Activated T-cell treated with anti-CD3 and anti-CD28 coated beads, Interleukin-2, amount 50 U/mL, for 72 hours (primary cell): ENCODE measurements at regions not wholly inside any gene's neighbourhood (a gene's known extent, or its start where the extent isn't known, plus 50 kb on each side); places are given as distances from the start of the nearest gene placed in this dataset.
"Not testable (repeated sequence)": the region's sequence is repeated elsewhere in the genome, so short reads cannot be mapped to it uniquely, and the experiment has no call there.

Experiments used
- ATAC-seq, 2 donors: fragments of 150-1000 bp; cut with Tn5 transposase; replicated peaks in 1 of 2; 2 replicates each; pipeline ENCODE4 v1.10.0; 2021; ENCODE audit warnings: moderate library complexity in 2 of 2, mild to moderate bottlenecking in 1 of 2
- DNase-seq, 2 donors: peaks; one replicate each; pipeline ENCODE4 v3.0.0; 2021 to 2022; ENCODE audit warnings: mixed read lengths in 1 of 2
- H3K27ac Mint-ChIP-seq: one replicate; pipeline ENCODE4 v1.8.0; 2022; ENCODE audit warnings: mild to moderate bottlenecking, moderate library complexity, mixed read lengths
- H3K27me3 Mint-ChIP-seq: one replicate; pipeline ENCODE4 v1.8.0; 2022; ENCODE audit warnings: low read depth, mixed read lengths
- H3K36me3 Mint-ChIP-seq, 2 donors: one replicate each; pipeline ENCODE4 v1.8.0; 2022; ENCODE audit warnings: mixed read lengths in 2 of 2, mild to moderate bottlenecking in 1 of 2; ENCODE audit not compliant: insufficient read depth in 2 of 2
- H3K4me1 Mint-ChIP-seq: one replicate; pipeline ENCODE4 v1.8.0; 2022; ENCODE audit warnings: low read depth, mixed read lengths
- H3K4me3 Mint-ChIP-seq, 2 donors: one replicate each; pipeline ENCODE4 v1.8.0; 2022; ENCODE audit warnings: mild to moderate bottlenecking in 2 of 2, mixed read lengths in 2 of 2, moderate library complexity in 2 of 2
- H3K9me3 Mint-ChIP-seq, 2 donors: one replicate each; pipeline ENCODE4 v1.8.0; 2022; ENCODE audit warnings: mixed read lengths in 2 of 2

GRCh38 chr2:173571887-173572680 is 217.4 kb downstream of the CDCA7 start:
- H3K9me3 Mint-ChIP-seq: peaks cover 6% of the 10 kb centered on the region in 2 donors

GRCh38 chr2:173572848-173573247 is 218.2 kb downstream of the CDCA7 start:
- no peak for ATAC-seq
- Mint-ChIP-seq H3K27ac (no peak overlapping the region), H3K4me1 (peaks cover 12% of the 10 kb centered on the region), H3K9me3 (peaks cover 6% of the 10 kb centered on the region in 2 donors), H3K27me3 (peaks cover 33% of the 10 kb centered on the region), H3K36me3 (peaks cover 0 to 3% of the 10 kb centered on the region in 2 donors), H3K4me3 (no peak overlapping the region)
- no peak for DNase-seq

More at GRCh38 chr2:173571887-173572680, 217.4 kb downstream of the CDCA7 start:
- peaks cover 12% of the 10 kb centered on the region for H3K4me1 Mint-ChIP-seq
- H3K4me3 Mint-ChIP-seq: no peak overlapping the region
- DNase-seq (no peak), ATAC-seq (no peak)
- no peak overlapping the region for H3K27ac Mint-ChIP-seq
- H3K36me3 Mint-ChIP-seq: peaks cover 0 to 3% of the 10 kb centered on the region in 2 donors
- peaks cover 37% of the 10 kb centered on the region for H3K27me3 Mint-ChIP-seq

- H3K27me3 Mint-ChIP-seq: peaks cover 32% of the 10 kb centered on the region
- not testable (repeated sequence) for H3K9me3 Mint-ChIP-seq, H3K4me3 Mint-ChIP-seq, H3K36me3 Mint-ChIP-seq, ATAC-seq, H3K27ac Mint-ChIP-seq, DNase-seq
- peaks cover 12% of the 10 kb centered on the region for H3K4me1 Mint-ChIP-seq
Observed at GRCh38 chr2:173573782-173574181, 219.1 kb downstream of the CDCA7 start.

- peaks cover 12% of the 10 kb centered on the region for H3K4me1 Mint-ChIP-seq
- DNase-seq: no peak
Observed at GRCh38 chr2:173574324-173575112, 219.8 kb downstream of the CDCA7 start.

GRCh38 chr2:173578404-173579107 is 223.9 kb downstream of the CDCA7 start:
- H3K36me3 Mint-ChIP-seq: peaks cover 0 to 3% of the 10 kb centered on the region in 2 donors
- H3K4me3 Mint-ChIP-seq: no peak overlapping the region
- H3K27me3 Mint-ChIP-seq: peaks cover 23% of the 10 kb centered on the region
- no peak for ATAC-seq
- H3K4me1 Mint-ChIP-seq: no peaks in the 10 kb centered on the region
- H3K9me3 Mint-ChIP-seq: peaks cover 6% of the 10 kb centered on the region in 2 donors
- no peak overlapping the region for H3K27ac Mint-ChIP-seq
- no peak for DNase-seq

More at GRCh38 chr2:173574324-173575112, 219.8 kb downstream of the CDCA7 start:
- Mint-ChIP-seq H3K9me3 (peaks cover 6% of the 10 kb centered on the region in 2 donors), H3K27ac (no peak overlapping the region), H3K36me3 (peaks cover 0 to 3% of the 10 kb centered on the region in 2 donors), H3K27me3 (peaks cover 32% of the 10 kb centered on the region), H3K4me3 (no peak overlapping the region)
- ATAC-seq: no peak

GRCh38 chr2:173580351-173580750 is 225.7 kb downstream of the CDCA7 start:
- H3K27ac Mint-ChIP-seq: no peak overlapping the region
- no peak overlapping the region for H3K4me3 Mint-ChIP-seq
- no peak for DNase-seq
- H3K27me3 Mint-ChIP-seq: peaks cover 23% of the 10 kb centered on the region
- peaks cover 6% of the 10 kb centered on the region in 2 donors for H3K9me3 Mint-ChIP-seq
- ATAC-seq: no peak
- H3K4me1 Mint-ChIP-seq: no peaks in the 10 kb centered on the region
- peaks cover 0 to 3% of the 10 kb centered on the region in 2 donors for H3K36me3 Mint-ChIP-seq

GRCh38 chr2:173580956-173581355 is 226.3 kb downstream of the CDCA7 start:
- ATAC-seq: no peak
- Mint-ChIP-seq H3K27me3 (peaks cover 17% of the 10 kb centered on the region), H3K36me3 (no peaks in the 10 kb centered on the region), H3K4me3 (no peak overlapping the region), H3K27ac (no peak overlapping the region), H3K9me3 (peaks cover 0 to 2% of the 10 kb centered on the region in 2 donors), H3K4me1 (no peaks in the 10 kb centered on the region)
- DNase-seq: no peak

- H3K27ac Mint-ChIP-seq: no peak overlapping the region
- no peaks in the 10 kb centered on the region for H3K4me1 Mint-ChIP-seq
- no peak for ATAC-seq
Observed at GRCh38 chr2:173583196-173583595, 228.5 kb downstream of the CDCA7 start.

GRCh38 chr2:173584000-173584399 is 229.3 kb downstream of the CDCA7 start:
- H3K9me3 Mint-ChIP-seq: no peaks in the 10 kb centered on the region
- no peak overlapping the region for H3K4me3 Mint-ChIP-seq
- no peaks in the 10 kb centered on the region for H3K4me1 Mint-ChIP-seq
- no peak for DNase-seq
- no peak for ATAC-seq
- H3K36me3 Mint-ChIP-seq: no peaks in the 10 kb centered on the region
- H3K27ac Mint-ChIP-seq: no peak overlapping the region
- peaks cover 23% of the 10 kb centered on the region for H3K27me3 Mint-ChIP-seq

More at GRCh38 chr2:173583196-173583595, 228.5 kb downstream of the CDCA7 start:
- DNase-seq: no peak
- Mint-ChIP-seq H3K27me3 (peaks cover 23% of the 10 kb centered on the region), H3K4me3 (no peak overlapping the region), H3K9me3 (no peaks in the 10 kb centered on the region), H3K36me3 (no peaks in the 10 kb centered on the region)

GRCh38 chr2:173584676-173585458 is 230.2 kb downstream of the CDCA7 start:
- H3K27me3 Mint-ChIP-seq: peaks cover 23% of the 10 kb centered on the region
- no peaks in the 10 kb centered on the region for H3K4me1 Mint-ChIP-seq
- H3K36me3 Mint-ChIP-seq: no peaks in the 10 kb centered on the region
- H3K27ac Mint-ChIP-seq: no peak overlapping the region
- DNase-seq: no peak
- no peaks in the 10 kb centered on the region for H3K9me3 Mint-ChIP-seq
- ATAC-seq: no peak
- H3K4me3 Mint-ChIP-seq: no peak overlapping the region

- Mint-ChIP-seq H3K27ac (no peak overlapping the region), H3K27me3 (peaks cover 6% of the 10 kb centered on the region), H3K4me1 (no peaks in the 10 kb centered on the region), H3K4me3 (no peak overlapping the region), H3K9me3 (peaks cover 2 to 3% of the 10 kb centered on the region in 2 donors), H3K36me3 (peaks cover 4 to 5% of the 10 kb centered on the region in 2 donors)
- no peak for DNase-seq
- ATAC-seq: no peak
Observed at GRCh38 chr2:173588931-173589369, 234.3 kb downstream of the CDCA7 start.

GRCh38 chr2:173589604-173590275 is 235.1 kb downstream of the CDCA7 start:
- Mint-ChIP-seq H3K27me3 (peaks cover 6% of the 10 kb centered on the region), H3K9me3 (peaks cover 2 to 3% of the 10 kb centered on the region in 2 donors), H3K36me3 (peaks cover 4 to 5% of the 10 kb centered on the region in 2 donors), H3K27ac (no peak overlapping the region), H3K4me3 (no peak overlapping the region), H3K4me1 (no peaks in the 10 kb centered on the region)
- ATAC-seq (no peak), DNase-seq (no peak)
